Left cardiac atrium (tissue), 4 donors: ENCODE measurements at regions not wholly inside any gene's neighbourhood (a gene's known extent, or its start where the extent isn't known, plus 50 kb on each side); places are given as distances from the start of the nearest gene placed in this dataset.

Experiments
- ATAC-seq, 2 donors: fragments of 200-7000 bp; cut with Tn5 transposase; one replicate each; pipeline ENCODE4 v1.9.1; 2020; ENCODE audit warnings: mild to moderate bottlenecking in 2 of 2, moderate library complexity in 2 of 2
- DNase-seq: peaks from one replicate; pipeline ENCODE4 v3.0.0-alpha.2; 2020
- intact Hi-C, 2 donors: fragments of 100-400 bp; cut with DNase I; formaldehyde crosslinking; loops; one replicate each; pipeline versions ENCODE4 v1.14.1 to v1.15.1; 2022 to 2023
- donor health status: DM: no; HTN: yes; CAD: no.
- donor health status: DM: no; HTN: yes; CAD: no; lungs with severe emphysema.
- donor health status: DM: yes; HTN: yes; CAD: no.
- donor health status: Dilated cardiomyopathy.

DNA sequence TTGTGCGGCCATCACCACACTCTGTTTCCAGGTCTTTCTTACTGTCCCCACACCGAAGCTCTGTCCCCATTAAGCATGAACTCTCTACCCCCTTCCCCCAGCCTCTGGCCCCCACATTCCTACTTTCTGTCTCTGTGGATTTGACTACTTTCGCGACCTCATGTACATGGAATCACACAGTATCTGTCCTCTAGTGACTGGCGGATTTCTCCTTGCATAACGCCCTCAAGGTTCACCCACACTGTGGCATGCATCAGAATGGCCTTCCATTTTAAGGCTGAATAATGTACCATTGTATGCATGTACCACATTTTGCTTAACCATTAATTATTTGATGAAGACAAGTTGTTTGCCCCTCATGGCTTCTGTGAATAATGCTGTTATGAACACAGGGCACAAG lies 467.6 kb upstream of the HS6ST1 start:
- no peak for ATAC-seq
- DNase-seq, result no peak
- intact Hi-C loops, result no loop called here

GRCh38 chr2:128786741-128787478 lies 468.2 kb upstream of the HS6ST1 start:
- peak in 1 of 2 donors; percentile 55 for ATAC-seq
- DNase-seq, result no peak
- intact Hi-C loops, result no loop called here

- intact Hi-C loops, result no loop called here
- ATAC-seq (no peak), DNase-seq (no peak)
These were observed 468.9 kb upstream of the HS6ST1 start for GRCh38 chr2:128787616-128788015.

DNA sequence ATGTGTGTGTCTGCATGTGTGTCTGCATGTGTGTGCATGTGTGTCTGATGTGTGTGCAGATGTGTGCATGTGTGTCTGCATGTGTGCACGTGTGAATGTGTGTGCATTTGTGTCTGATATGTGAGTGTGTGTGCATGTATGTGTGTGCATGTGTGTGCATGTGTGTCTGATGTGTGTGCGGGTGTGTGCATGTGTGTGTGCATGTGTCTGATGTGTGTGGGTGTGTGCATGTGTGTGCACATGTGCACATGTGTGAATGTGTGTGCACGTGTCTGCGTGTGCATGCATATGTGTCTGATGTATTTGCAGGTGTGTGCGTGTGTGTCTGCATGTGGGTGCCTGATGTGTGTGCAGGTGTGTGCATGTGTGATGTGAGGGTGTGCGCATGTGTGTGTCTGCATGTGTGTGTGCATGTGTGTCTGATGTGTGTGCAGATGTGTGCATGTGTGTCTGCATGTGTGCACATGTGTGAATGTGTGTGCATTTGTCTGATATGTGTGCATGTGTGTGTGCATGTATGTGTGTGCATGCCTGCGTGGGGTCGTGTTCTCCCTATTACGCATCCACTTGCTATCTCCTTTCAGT lies 470.1 kb upstream of the HS6ST1 start:
- no peak for DNase-seq
- intact Hi-C loops, result no loop called here
- no peak for ATAC-seq

DNA sequence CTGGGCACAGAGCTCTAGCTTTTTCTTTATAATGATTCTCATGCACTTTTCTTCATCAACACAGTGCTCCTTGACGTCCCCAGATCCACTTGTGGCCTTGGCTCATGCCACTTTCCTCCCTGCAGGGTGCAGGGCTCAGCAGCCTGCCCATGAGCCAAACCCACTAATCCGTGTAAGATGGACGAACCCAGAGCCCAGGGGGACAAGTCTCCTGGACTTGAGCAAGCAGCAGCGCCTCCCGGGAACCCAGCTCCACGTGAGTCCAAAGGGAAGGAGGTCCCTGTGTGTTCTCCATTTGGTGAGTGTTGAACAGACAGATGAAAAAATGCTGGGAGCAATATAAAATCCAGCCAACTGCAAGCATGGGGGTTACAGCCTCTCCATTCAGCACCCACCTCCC lies 470.6 kb upstream of the HS6ST1 start:
- DNase-seq, result no peak
- no peak for ATAC-seq
- intact Hi-C loops, result no loop called here

DNA sequence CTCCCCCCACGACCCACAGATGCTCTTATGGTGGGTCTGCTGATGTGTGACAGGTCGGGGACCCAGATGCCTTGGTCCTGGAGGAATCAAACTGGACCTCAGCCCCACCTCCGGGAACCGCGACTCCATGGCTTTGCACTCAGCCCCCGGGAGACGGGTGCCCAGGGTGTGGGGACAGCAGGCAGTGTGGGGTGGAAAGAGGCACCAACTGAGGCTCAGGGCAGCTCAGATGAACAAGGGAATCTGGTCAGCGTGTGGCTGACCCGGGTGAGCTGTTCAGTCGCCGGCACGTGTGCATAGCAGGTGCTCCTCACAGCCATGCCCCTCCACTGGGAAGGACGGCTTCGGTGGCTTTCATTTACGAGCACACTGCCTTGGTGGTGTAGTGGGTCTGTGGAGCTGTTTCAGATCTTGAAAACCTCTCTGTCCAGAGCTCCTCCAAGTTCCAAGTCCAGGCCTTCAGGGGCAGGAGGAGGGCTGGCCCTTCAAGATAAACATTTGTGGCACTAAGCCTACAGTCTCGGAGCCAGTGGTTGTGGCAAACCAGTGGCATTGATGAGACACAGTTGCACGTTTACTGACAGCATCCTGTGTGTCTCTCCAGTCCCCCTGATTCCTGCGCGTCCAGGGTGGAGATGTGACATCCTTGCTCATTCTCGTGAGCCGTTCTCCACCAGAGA lies 471.2 kb upstream of the HS6ST1 start:
- ATAC-seq (no peak), DNase-seq (no peak)
- intact Hi-C loops, result no loop called here

DNA sequence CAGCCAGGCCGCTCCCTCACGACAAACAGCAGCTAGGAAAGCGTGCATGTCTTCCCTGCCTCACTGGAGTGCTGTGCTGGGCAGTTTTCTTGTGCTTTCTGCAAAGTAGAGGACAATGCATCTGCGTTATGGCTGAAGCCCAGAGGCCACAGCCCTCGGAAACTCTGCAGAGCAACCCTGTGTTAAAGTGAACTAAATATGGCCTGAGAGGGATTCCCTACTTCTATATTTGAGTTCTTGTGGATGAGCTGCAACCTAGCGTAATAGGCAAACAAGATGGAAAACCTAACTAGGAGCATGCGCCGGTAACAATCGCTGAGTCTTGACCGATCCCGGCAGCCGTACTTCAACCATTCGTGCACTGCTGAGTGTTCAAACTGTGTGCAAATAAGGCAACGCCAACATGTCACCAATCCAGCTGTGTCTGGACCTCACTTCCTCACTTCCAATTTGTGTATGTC lies 471.9 kb upstream of the HS6ST1 start:
- intact Hi-C loops, result no loop called here
- ATAC-seq (no peak), DNase-seq (no peak)

- ATAC-seq (peak; percentile 42 to 45), DNase-seq (no peak)
- intact Hi-C loops, result no loop called here
These were observed 472.7 kb upstream of the HS6ST1 start for GRCh38 chr2:128791120-128791984.

DNA sequence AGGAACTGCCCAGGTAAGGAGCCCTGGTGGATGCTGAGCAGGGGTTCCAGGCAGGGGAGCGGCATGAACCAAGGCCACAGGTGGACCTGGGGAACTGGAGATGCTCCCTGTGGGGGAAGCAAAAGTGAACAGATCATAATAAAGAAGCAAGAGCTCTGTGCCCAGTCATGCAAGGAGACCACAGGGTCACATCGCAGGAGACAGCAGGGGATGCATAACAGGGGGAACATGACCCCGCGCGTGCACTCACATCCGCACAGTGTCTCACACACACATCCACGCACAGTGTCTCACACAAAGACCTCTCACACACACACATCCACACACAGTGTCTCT lies 473.3 kb upstream of the HS6ST1 start:
- DNase-seq, result no peak
- intact Hi-C loops, result no loop called here
- no peak for ATAC-seq

- DNase-seq, result no peak
- ATAC-seq, result no peak
- intact Hi-C loops, result no loop called here
These were observed 473.9 kb upstream of the HS6ST1 start for GRCh38 chr2:128792476-128793054.

GRCh38 chr2:128793404-128793803 lies 474.7 kb upstream of the HS6ST1 start:
- no peak for DNase-seq
- ATAC-seq, result no peak
- intact Hi-C loops, result no loop called here

- DNase-seq (no peak), ATAC-seq (no peak)
- intact Hi-C loops, result no loop called here
These were observed 475.6 kb upstream of the HS6ST1 start for GRCh38 chr2:128794285-128794684.

DNA sequence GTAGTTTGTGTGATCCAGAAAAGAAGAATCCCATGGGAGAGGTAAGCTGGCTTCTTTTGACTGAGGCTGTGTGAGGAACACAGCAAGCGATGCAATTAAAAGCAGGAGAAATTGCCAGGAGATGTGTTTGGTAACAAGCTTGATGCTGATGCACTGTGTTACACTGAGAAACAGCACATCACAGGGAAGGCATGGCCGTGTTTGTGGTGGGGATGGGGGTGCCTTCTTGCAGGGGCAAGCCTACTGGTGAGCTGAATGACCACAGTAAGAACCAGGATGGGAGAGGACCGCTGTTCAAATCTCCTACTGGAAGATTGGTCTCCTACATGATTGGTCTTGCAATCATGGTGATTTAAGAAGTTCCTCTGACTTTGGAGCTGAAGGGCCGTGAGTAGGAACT lies 477.7 kb upstream of the HS6ST1 start:
- intact Hi-C loops, result no loop called here
- ATAC-seq (no peak), DNase-seq (no peak)

GRCh38 chr2:128797092-128797491 lies 478.4 kb upstream of the HS6ST1 start:
- DNase-seq (no peak), ATAC-seq (peak; percentile 80 to 83)
- intact Hi-C loops, result no loop called here

DNA sequence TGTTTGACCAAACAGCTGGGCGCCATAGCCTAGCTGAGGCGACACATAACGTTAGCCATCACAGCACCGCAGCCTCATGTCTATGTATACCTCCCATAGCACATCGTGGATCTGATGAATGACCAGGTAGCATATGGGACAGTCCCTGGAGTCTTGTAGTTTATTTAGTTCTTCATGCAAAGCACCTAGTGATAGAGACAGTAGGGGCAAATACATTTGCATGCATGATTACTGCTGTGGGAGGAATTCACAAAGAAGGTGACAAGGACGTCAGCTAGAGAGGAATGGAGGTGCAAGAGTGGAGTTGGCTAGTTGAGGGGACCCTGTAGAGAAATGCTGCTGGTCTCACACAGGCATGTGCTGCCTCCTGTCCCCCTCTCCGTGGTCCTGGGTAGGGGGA lies 478.9 kb upstream of the HS6ST1 start:
- no peak for ATAC-seq
- no peak for DNase-seq
- intact Hi-C loops, result no loop called here

DNA sequence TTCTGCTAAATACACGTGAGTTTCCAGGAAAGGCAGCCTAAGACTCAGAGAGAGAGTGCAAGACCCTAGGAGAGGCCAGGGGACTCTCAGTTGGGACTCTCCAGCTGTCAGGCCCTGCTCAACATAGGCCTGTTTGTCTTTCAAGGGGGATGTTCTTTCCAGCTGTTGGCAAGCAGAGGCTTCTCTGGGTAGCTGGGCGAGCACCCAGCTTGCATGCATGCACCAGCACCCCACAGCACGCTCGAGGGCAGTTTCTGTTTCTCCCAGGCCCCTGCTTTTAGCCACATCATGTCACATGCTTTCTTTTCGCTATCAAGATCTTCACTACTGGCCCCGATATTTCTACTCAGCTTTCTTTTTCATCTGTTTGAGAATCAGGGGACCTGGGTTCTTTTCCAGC lies 479.3 kb upstream of the HS6ST1 start:
- no peak for DNase-seq
- ATAC-seq, result no peak
- intact Hi-C loops, result no loop called here

GRCh38 chr2:128798502-128799283 lies 480.0 kb upstream of the HS6ST1 start:
- DNase-seq, result no peak
- no peak for ATAC-seq
- intact Hi-C loops, result no loop called here

DNA sequence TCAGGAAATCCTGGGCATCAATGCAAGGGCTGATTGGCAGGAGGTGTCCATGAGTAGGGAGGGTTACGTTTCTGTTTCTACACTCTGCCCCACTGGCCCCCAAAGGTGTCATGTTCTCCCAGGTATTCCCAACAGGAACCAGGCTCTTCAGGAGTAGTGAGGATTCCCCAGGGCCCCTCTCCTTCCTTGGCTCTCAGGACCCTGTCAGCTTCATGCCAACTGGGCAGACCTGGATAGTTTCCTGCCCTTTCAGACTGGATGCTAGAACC lies 480.6 kb upstream of the HS6ST1 start:
- ATAC-seq, result no peak
- intact Hi-C loops, result no loop called here
- no peak for DNase-seq

DNA sequence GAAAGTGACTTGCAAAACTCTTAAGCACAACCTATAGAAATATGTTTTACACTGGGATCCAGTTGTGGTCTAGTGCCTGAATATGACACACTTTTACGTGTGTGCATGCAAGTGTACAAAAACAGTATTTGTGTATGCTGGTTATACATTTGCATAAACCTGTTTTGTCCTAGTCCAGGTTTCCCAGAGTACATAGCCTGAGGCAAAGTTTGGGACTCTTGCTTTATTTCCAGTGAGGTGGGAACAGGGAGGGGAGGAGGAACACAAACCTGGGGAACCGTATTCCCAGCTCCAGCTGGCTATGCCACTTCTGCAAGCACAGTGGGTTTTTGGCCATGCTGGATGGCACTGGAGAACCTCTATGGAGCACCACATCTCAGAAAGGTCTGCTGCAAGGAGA lies 481.1 kb upstream of the HS6ST1 start:
- ATAC-seq (no peak), DNase-seq (no peak)
- intact Hi-C loops, result no loop called here
